ENCODE measurements at regions not wholly inside any gene's neighbourhood (a gene's known extent, or its start where the extent isn't known, plus 50 kb on each side); places are given as distances from the start of the nearest gene placed in this dataset.

GRCh38 chr1:112317611-112318062 is 78.4 kb upstream of the CTTNBP2NL start:
- H3K4me2 ChIP-seq (ENCODE audit: low read depth, low read length) = peak overlapping the region; percentile 43; the same call in 1 of the 2 replicates

More at GRCh38 chr1:112317611-112318062, 78.4 kb upstream of the CTTNBP2NL start:
- Histone ChIP-seq H3K4me3 (ENCODE audit: insufficient read depth, low read depth, low read length) (no peak overlapping the region), H3K27me3 (ENCODE audit: control insufficient read depth, insufficient read depth, low read length) (peaks cover 27% of the 10 kb centered on the region), H3K56ac (ENCODE audit: extremely low read depth, insufficient read depth, low read length) (no peak overlapping the region), H3K36me3 (ENCODE audit: control insufficient read depth, insufficient read depth, low read length) (no peaks in the 10 kb centered on the region), H2BK120ac (ENCODE audit: low read depth, low read length) (no peak overlapping the region), H2AFZ (replicated peaks; ENCODE audit: low read length, poor library complexity) (no peak overlapping the region), H2AK9ac (replicated peaks; ENCODE audit: low read depth, low read length, poor library complexity) (no peak overlapping the region), H2AK5ac (ENCODE audit: low read depth, low read length) (no peak overlapping the region), H3K23ac (ENCODE audit: low read depth, low read length) (no peak overlapping the region), H3K18ac (ENCODE audit: low read depth, low read length) (no peak overlapping the region), H2BK15ac (ENCODE audit: low read depth, low read length) (no peak overlapping the region), H3K9me1 (ENCODE audit: insufficient read depth, low read length) (no peaks in the 10 kb centered on the region), H3K9ac (ENCODE audit: low read depth, low read length) (no peak overlapping the region), H3K27ac (ENCODE audit: insufficient read depth, low read length) (no peak overlapping the region), H3K9me3 (ENCODE audit: control insufficient read depth, insufficient read depth, low read length) (no peaks in the 10 kb centered on the region), H3K4me1 (ENCODE audit: control insufficient read depth, insufficient read depth, low read length) (no peaks in the 10 kb centered on the region), H4K91ac (ENCODE audit: insufficient read depth, low read depth, low read length) (no peak overlapping the region), H2BK5ac (ENCODE audit: low read depth, low read length, poor library complexity, severe bottlenecking) (no peak overlapping the region), H3K4ac (ENCODE audit: low read depth, low read length) (no peak overlapping the region), H3K14ac (replicated peaks; ENCODE audit: low read depth, low read length) (no peak overlapping the region), H2BK20ac (ENCODE audit: low read depth, low read length) (no peak overlapping the region), H4K5ac (ENCODE audit: low read depth, low read length) (no peak overlapping the region), H4K20me1 (ENCODE audit: insufficient read depth, low read length) (no peaks in the 10 kb centered on the region; the same call in 1 of the 2 replicates), H4K8ac (ENCODE audit: low read depth in 2 of 2, low read length in 2 of 2) (no peak overlapping the region), H3K79me1 (ENCODE audit: low read depth in 1 of 2, low read length in 2 of 2) (no peaks in the 10 kb centered on the region)
- CTCF ChIA-PET = interaction anchor here (1.8 kb wide), 1 partner anchor 19 kb away, joined by 5 read pairs; no protein-coding TSS in a partner anchor
- DNase-seq (no peak), ATAC-seq (ENCODE audit: low read depth) (peak; percentile 48)
- intact Hi-C loops (cut with micrococcal nuclease) = no loop called here
- POLR2A ChIA-PET (ENCODE audit: unreplicated experiment) = no interaction called here
- no peak for TF ChIP-seq USF2 (IDR thresholded peaks at IDR 0.05; ENCODE audit: low read depth, low read length)
- no peak for TF ChIP-seq CHD1 (IDR thresholded peaks at IDR 0.05; ENCODE audit: low read depth, low read length)
- TF ChIP-seq RFX5 (IDR thresholded peaks at IDR 0.05; ENCODE audit: low read depth, low read length) = no peak
- TF ChIP-seq RCOR1 (IDR thresholded peaks at IDR 0.05; ENCODE audit: insufficient replicate concordance, low read length) = no peak
- TF ChIP-seq NFE2L2 (IDR thresholded peaks at IDR 0.05; ENCODE audit: low read depth, low read length) = no peak
- TF ChIP-seq ELK1 (IDR thresholded peaks at IDR 0.05; ENCODE audit: borderline replicate concordance, low read depth, low read length) = no peak
- TF ChIP-seq CEBPB (IDR thresholded peaks at IDR 0.05; ENCODE audit: low read depth, low read length) = no peak
- no peak for TF ChIP-seq RAD21 (IDR thresholded peaks at IDR 0.05; ENCODE audit: low read length)
- TF ChIP-seq, protein P1, sequence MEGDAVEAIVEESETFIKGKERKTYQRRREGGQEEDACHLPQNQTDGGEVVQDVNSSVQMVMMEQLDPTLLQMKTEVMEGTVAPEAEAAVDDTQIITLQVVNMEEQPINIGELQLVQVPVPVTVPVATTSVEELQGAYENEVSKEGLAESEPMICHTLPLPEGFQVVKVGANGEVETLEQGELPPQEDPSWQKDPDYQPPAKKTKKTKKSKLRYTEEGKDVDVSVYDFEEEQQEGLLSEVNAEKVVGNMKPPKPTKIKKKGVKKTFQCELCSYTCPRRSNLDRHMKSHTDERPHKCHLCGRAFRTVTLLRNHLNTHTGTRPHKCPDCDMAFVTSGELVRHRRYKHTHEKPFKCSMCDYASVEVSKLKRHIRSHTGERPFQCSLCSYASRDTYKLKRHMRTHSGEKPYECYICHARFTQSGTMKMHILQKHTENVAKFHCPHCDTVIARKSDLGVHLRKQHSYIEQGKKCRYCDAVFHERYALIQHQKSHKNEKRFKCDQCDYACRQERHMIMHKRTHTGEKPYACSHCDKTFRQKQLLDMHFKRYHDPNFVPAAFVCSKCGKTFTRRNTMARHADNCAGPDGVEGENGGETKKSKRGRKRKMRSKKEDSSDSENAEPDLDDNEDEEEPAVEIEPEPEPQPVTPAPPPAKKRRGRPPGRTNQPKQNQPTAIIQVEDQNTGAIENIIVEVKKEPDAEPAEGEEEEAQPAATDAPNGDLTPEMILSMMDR (conservative IDR thresholded peaks at IDR 0.05; ENCODE audit: low read depth, low read length) = no peak
- no peak for TF ChIP-seq BHLHE40 (IDR thresholded peaks at IDR 0.05; ENCODE audit: low read depth, low read length)
- no peak for TF ChIP-seq MAFK (IDR thresholded peaks at IDR 0.05; ENCODE audit: low read depth, low read length)
- no peak for TF ChIP-seq POLR2A (IDR thresholded peaks at IDR 0.05; ENCODE audit: low read depth, low read length)
- TF ChIP-seq FOS (IDR thresholded peaks at IDR 0.05; ENCODE audit: low read depth, low read length) = no peak
- no peak for TF ChIP-seq MAZ (IDR thresholded peaks at IDR 0.05; ENCODE audit: borderline replicate concordance, low read depth, low read length)
- TF ChIP-seq SMC3 (IDR thresholded peaks at IDR 0.05; ENCODE audit: low read depth, low read length) = no peak
- no peak for TF ChIP-seq MXI1 (IDR thresholded peaks at IDR 0.05; ENCODE audit: borderline replicate concordance, low read depth, low read length)
- in situ Hi-C loops (cut with MboI; ENCODE audit: low sequenced_read_pairs) = no loop called here
- dilution Hi-C loops (cut with HindIII; ENCODE audit: low sequenced_read_pairs, unreplicated experiment) = no loop called here
- BruUV-seq (replicated peaks) = no TSS peak
- WGBS, 2 experiments (ENCODE audit: extremely low coverage in 2 of 2, insufficient read length in 1 of 2) = 3% methylated on average over 5 of the region's 6 CpGs; no CpG with 5 or more reads in 1 of the 2 experiments
